Right lung (tissue), 2 donors: ENCODE measurements at regions not wholly inside any gene's neighbourhood (a gene's known extent, or its start where the extent isn't known, plus 50 kb on each side); places are given as distances from the start of the nearest gene placed in this dataset.
"Not testable (repeated sequence)": the region's sequence is repeated elsewhere in the genome, so short reads cannot be mapped to it uniquely, and the experiment has no call there.

Experiments
- DNase-seq, 2 donors: peaks; one replicate each; pipeline ENCODE4 v3.0.0-alpha.2; 2013

- no peak for DNase-seq
Measured at GRCh38 chr18:5720132-5720531, 175.2 kb downstream of the TMEM200C start.

GRCh38 chr18:5717256-5717655, 173.5 kb upstream of the EPB41L3 start:
- no peak for DNase-seq

GRCh38 chr18:5710676-5711075, 166.9 kb upstream of the EPB41L3 start:
- DNase-seq, result no peak

GRCh38 chr18:5710235-5710634, 166.4 kb upstream of the EPB41L3 start:
- DNase-seq, result no peak

GRCh38 chr18:5709476-5710095, 165.8 kb upstream of the EPB41L3 start:
- no peak for DNase-seq

- no peak for DNase-seq
Measured at GRCh38 chr18:5707586-5707985, 163.8 kb upstream of the EPB41L3 start.

GRCh38 chr18:5705393-5705792, 161.6 kb upstream of the EPB41L3 start:
- no peak for DNase-seq

- DNase-seq, result no peak
Measured at GRCh38 chr18:5704847-5705246, 161.1 kb upstream of the EPB41L3 start.

- not testable (repeated sequence) for DNase-seq
Measured at GRCh38 chr18:5702016-5702415, 158.2 kb upstream of the EPB41L3 start.

- DNase-seq, result peak in 1 of 2 donors; percentile 4
Measured at GRCh38 chr18:5693699-5694294, 150.0 kb upstream of the EPB41L3 start.

- no peak for DNase-seq
Measured at GRCh38 chr18:5678779-5679406, 135.1 kb upstream of the EPB41L3 start.

- DNase-seq, result no peak
Measured at GRCh38 chr18:5678278-5678677, 134.5 kb upstream of the EPB41L3 start.

- DNase-seq, result no peak
Measured at GRCh38 chr18:5673616-5674015, 129.8 kb upstream of the EPB41L3 start.

- no peak for DNase-seq
Measured at GRCh38 chr18:5669585-5669984, 125.8 kb upstream of the EPB41L3 start.

GRCh38 chr18:5668087-5668715, 124.4 kb upstream of the EPB41L3 start:
- DNase-seq, result no peak

- DNase-seq, result no peak
Measured at GRCh38 chr18:5667356-5667755, 123.6 kb upstream of the EPB41L3 start.

GRCh38 chr18:5662586-5663090, 118.8 kb upstream of the EPB41L3 start:
- no peak for DNase-seq

- DNase-seq, result no peak
Measured at GRCh38 chr18:5661179-5661578, 117.4 kb upstream of the EPB41L3 start.

- no peak for DNase-seq
Measured at GRCh38 chr18:5653802-5654201, 110.0 kb upstream of the EPB41L3 start.

GRCh38 chr18:5651736-5652135, 107.9 kb upstream of the EPB41L3 start:
- DNase-seq, result no peak

- no peak for DNase-seq
Measured at GRCh38 chr18:5649439-5649838, 105.6 kb upstream of the EPB41L3 start.

- DNase-seq, result no peak
Measured at GRCh38 chr18:5646739-5647138, 102.9 kb upstream of the EPB41L3 start.

- DNase-seq, result no peak
Measured at GRCh38 chr18:5643288-5643687, 99.5 kb upstream of the EPB41L3 start.
